Omental fat pad (tissue), 3 donors: ENCODE measurements at regions not wholly inside any gene's neighbourhood (a gene's known extent, or its start where the extent isn't known, plus 50 kb on each side); places are given as distances from the start of the nearest gene placed in this dataset.

Experiments
- ATAC-seq: fragments of 150-250 bp; one replicate; pipeline ENCODE4 v1.9.1; 2016; ENCODE audit warnings: mild to moderate bottlenecking, moderate library complexity; ENCODE audit not compliant: low FRiP score
- DNase-seq: peaks from one replicate; pipeline ENCODE4 v3.0.0-alpha.2; 2019; ENCODE audit warnings: low spot score
- TF ChIP-seq, protein P1 (sequence below), 3 donors: fragments of 450-650 bp; IDR thresholded peaks; one replicate each; pipeline ENCODE4 v1.5.1; 2016 to 2017; ENCODE audit warnings: antibody characterized with exemption in 3 of 3, mild to moderate bottlenecking in 3 of 3, moderate library complexity in 2 of 3

- DNase-seq (no peak), ATAC-seq (no peak)
- TF ChIP-seq, protein P1, sequence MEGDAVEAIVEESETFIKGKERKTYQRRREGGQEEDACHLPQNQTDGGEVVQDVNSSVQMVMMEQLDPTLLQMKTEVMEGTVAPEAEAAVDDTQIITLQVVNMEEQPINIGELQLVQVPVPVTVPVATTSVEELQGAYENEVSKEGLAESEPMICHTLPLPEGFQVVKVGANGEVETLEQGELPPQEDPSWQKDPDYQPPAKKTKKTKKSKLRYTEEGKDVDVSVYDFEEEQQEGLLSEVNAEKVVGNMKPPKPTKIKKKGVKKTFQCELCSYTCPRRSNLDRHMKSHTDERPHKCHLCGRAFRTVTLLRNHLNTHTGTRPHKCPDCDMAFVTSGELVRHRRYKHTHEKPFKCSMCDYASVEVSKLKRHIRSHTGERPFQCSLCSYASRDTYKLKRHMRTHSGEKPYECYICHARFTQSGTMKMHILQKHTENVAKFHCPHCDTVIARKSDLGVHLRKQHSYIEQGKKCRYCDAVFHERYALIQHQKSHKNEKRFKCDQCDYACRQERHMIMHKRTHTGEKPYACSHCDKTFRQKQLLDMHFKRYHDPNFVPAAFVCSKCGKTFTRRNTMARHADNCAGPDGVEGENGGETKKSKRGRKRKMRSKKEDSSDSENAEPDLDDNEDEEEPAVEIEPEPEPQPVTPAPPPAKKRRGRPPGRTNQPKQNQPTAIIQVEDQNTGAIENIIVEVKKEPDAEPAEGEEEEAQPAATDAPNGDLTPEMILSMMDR (IDR thresholded peaks at IDR 0.05) = no peak
Observed at GRCh38 chr1:94656967-94657366, 115.4 kb upstream of the F3 start.

DNA sequence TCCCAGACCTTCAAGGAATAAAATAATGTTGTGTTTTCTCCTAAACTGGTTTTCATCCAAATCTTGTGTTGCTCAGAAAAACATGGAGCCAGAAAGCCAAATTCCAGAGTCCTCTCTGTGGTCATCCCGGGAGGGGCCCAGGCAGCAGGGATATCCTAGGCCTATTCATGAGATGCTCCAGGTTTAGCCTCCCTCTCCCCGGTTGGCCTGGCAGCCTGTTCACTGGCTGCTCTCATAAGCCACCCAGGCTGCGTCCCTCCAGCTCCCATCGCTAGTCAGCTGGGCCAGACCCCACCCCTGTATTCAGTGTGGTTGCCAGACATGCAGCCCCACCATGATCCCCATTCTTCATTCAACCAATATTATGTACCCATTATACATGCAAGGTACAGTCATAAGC lies 113.4 kb upstream of the F3 start:
- DNase-seq (no peak), ATAC-seq (no peak)
- TF ChIP-seq, protein P1 (IDR thresholded peaks at IDR 0.05) = no peak

- TF ChIP-seq, protein P1 (IDR thresholded peaks at IDR 0.05) = no peak
- DNase-seq (no peak), ATAC-seq (no peak)
Observed at GRCh38 chr1:94654459-94654858, 112.9 kb upstream of the F3 start.

DNA sequence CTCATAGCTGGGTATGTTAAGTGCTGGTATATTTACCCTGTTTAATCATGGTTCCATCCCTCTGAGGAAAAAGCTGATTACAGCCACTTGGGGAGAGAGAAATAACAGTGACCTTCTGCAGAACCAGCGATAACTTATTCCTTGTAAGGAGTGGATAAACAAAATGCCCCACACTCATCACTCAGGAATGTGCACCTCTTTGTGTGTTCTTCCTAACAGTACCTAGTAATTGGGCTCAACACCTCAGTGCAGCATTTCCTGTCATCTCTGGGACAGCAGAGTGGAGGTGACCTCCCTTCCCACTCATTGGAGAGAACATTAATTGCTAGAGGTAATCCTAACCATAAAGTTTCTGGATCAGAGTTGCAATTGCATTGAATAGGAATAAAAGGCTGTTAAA lies 112.5 kb upstream of the F3 start:
- DNase-seq (no peak), ATAC-seq (peak; percentile 49)
- TF ChIP-seq, protein P1 (IDR thresholded peaks at IDR 0.05) = no peak

- TF ChIP-seq, protein P1 (IDR thresholded peaks at IDR 0.05) = no peak
- DNase-seq (no peak), ATAC-seq (no peak)
Observed at GRCh38 chr1:94653454-94653853, 111.9 kb upstream of the F3 start.

GRCh38 chr1:94651076-94651475 lies 109.5 kb upstream of the F3 start:
- ATAC-seq = no peak
- TF ChIP-seq, protein P1 (IDR thresholded peaks at IDR 0.05) = no peak
- DNase-seq = no peak

DNA sequence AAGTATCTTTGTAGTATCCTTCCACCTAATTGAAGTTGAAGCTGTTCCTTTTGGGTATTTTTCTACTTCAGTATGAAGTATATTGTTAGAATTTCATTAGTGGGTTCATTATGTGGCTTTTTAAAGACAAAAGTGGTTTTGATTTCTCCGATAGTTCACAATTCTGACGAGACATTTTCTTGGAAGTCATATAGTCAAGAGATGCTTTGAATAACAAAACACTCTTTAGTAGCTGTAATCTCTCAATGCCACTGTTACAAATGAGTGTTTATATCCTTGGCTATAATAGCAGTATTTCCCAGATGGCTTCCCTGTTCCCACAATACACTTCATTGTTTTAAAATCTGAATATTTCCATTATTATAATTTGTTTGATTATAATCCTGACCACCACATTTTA lies 108.7 kb upstream of the F3 start:
- TF ChIP-seq, protein P1 (IDR thresholded peaks at IDR 0.05) = no peak
- ATAC-seq = no peak
- no peak for DNase-seq
